ENCODE measurements at regions not wholly inside any gene's neighbourhood (a gene's known extent, or its start where the extent isn't known, plus 50 kb on each side); places are given as distances from the start of the nearest gene placed in this dataset.

DNA sequence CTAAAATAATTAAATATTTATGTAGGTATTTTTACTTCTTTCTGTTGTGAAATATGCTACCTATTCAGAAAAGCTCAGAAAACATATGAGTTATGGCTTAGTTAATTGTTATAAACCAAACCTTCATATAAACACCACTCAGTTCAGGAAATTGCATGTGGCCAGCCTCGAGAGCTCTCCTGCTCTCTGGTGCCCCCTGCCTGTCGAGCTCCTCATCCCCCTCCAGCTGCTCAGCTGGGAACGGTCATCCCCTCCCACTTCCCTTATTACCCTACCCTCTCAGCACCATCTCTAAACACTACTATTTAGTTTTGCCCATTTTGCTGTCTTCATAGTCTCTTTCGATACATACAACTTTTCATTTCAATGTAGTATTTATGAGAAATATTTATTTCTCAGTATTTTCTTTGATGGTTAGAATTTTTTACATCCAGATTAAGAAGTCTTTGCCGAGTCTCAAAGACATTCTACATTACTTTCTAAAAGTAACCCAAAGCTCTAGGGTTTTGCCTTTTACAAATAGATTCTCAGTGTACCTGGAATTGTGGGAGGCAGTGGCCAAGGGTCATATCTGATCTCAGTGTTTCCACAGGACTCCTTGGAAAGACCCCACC, 51.2 kb upstream of the SEMA4D start:
- peaks cover 0 to 6% (median under 1%) of the 10 kb centered on the region in 4 donors for H3K9me3 ChIP-seq (ENCODE audit: control insufficient read depth in 4 of 4, insufficient read depth in 3 of 4, low read length in 3 of 4)
- no peak overlapping the region for H3K9ac ChIP-seq (ENCODE audit: insufficient read depth in 1 of 2, low read length in 2 of 2)
- 25 to 29% methylated on average over 5 of the region's 5 CpGs for WGBS, 2 donors
- H3K36me3 ChIP-seq (ENCODE audit: control insufficient read depth in 4 of 4, insufficient read depth in 4 of 4, low read length in 4 of 4), result no peaks in the 10 kb centered on the region
- ATAC-seq (ENCODE audit: insufficient read depth, low FRiP score) (peak; percentile 88), DNase-seq (peak; percentile 74 to 81 (median 80))
- H3K4me1 ChIP-seq (ENCODE audit: control insufficient read depth in 5 of 5, insufficient read depth in 5 of 5, low read length in 5 of 5), result peaks cover 0 to 4% (median 0%) of the 10 kb centered on the region in 5 donors
- no peak overlapping the region for H3K27ac ChIP-seq (ENCODE audit: low read depth in 1 of 2, low read length in 1 of 2)
- no peaks in the 10 kb centered on the region for H3K27me3 ChIP-seq (ENCODE audit: control insufficient read depth in 3 of 3, insufficient read depth in 3 of 3, low read length in 2 of 3)
- H3K4me3 ChIP-seq, result no peak overlapping the region
- TF ChIP-seq, protein P1, sequence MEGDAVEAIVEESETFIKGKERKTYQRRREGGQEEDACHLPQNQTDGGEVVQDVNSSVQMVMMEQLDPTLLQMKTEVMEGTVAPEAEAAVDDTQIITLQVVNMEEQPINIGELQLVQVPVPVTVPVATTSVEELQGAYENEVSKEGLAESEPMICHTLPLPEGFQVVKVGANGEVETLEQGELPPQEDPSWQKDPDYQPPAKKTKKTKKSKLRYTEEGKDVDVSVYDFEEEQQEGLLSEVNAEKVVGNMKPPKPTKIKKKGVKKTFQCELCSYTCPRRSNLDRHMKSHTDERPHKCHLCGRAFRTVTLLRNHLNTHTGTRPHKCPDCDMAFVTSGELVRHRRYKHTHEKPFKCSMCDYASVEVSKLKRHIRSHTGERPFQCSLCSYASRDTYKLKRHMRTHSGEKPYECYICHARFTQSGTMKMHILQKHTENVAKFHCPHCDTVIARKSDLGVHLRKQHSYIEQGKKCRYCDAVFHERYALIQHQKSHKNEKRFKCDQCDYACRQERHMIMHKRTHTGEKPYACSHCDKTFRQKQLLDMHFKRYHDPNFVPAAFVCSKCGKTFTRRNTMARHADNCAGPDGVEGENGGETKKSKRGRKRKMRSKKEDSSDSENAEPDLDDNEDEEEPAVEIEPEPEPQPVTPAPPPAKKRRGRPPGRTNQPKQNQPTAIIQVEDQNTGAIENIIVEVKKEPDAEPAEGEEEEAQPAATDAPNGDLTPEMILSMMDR (IDR thresholded peaks at IDR 0.05; ENCODE audit: control extremely low read depth, extremely low read depth), result peak; percentile 79

DNA sequence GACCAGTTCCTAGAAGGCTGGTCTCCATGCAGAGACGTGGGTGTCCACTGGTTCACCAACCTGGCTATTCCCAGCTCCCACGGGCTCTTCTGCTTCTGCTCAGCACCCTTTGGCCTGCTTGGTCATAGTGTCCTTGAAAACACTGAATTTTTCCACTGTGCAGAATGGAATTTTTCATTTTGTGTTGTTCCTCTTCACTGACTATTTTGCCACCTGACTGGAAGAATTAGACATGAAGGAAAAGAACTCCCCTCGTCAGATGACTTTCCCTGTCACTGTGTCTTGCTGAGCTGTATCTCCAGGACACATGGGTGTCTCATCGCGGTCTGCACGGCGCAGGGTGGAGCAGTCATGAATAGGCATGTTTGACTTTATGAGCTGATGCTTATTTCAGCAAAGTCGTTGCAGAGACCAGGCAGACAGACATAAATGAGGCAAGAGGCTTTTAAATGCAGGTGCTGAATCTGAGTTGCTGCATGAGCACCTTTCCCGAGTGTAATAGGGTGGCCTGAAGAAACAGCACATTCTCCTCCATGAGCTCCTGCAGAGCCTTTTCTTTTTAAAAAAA, 50.2 kb upstream of the SEMA4D start:
- Histone ChIP-seq H3K36me3 (ENCODE audit: control insufficient read depth in 4 of 4, insufficient read depth in 4 of 4, low read length in 4 of 4) (no peaks in the 10 kb centered on the region), H3K27me3 (ENCODE audit: control insufficient read depth in 3 of 3, insufficient read depth in 3 of 3, low read length in 2 of 3) (no peaks in the 10 kb centered on the region), H3K4me1 (ENCODE audit: control insufficient read depth in 5 of 5, insufficient read depth in 5 of 5, low read length in 5 of 5) (no peaks in the 10 kb centered on the region), H3K27ac (ENCODE audit: low read depth in 1 of 2, low read length in 1 of 2) (no peak overlapping the region), H3K9me3 (ENCODE audit: control insufficient read depth in 4 of 4, insufficient read depth in 3 of 4, low read length in 3 of 4) (peaks cover 0 to 6% (median 2%) of the 10 kb centered on the region in 4 donors), H3K9ac (ENCODE audit: insufficient read depth in 1 of 2, low read length in 2 of 2) (no peak overlapping the region), H3K4me3 (no peak overlapping the region)
- no peak for ATAC-seq (ENCODE audit: insufficient read depth, low FRiP score)
- DNase-seq, result no peak
- WGBS, 2 donors, result 81 to 82% methylated on average over 9 of the region's 9 CpGs
- TF ChIP-seq, protein P1 (IDR thresholded peaks at IDR 0.05; ENCODE audit: control extremely low read depth, extremely low read depth), result no peak
